Urothelium cell line (cell line): ENCODE measurements at regions not wholly inside any gene's neighbourhood (a gene's known extent, or its start where the extent isn't known, plus 50 kb on each side); places are given as distances from the start of the nearest gene placed in this dataset.

ENCODE experiments used
- DNase-seq: peaks from one replicate; pipeline ENCODE4 v3.0.0; 2011; ENCODE audit warnings: low spot score, mixed read lengths
- FAIRE-seq: peaks from 2 replicates; lab custom pipeline; 2011; peaks lifted over from hg19 to GRCh38; lab: Jason Lieb, UNC

DNA sequence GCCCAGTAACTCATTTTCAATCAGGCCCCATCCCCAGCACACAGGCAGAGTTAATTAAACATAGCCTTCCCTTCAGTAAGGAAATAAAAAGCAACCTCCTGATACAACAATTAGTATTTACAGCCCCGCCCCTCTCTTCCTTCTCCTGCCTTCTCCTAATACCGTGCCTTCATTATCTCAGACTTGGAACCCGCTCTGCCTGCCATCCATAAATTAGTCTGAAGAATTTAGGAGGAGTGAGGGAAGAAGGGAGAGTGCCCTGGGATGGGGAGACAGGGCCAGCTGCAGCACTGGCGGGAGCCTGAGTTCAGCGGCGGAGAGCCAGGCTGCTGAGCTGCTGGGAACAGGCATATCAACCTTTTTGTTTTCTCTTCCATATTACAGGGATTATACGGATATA is 172.8 kb downstream of the ACTL8 start:
- DNase-seq (no peak), FAIRE-seq (no peak)

DNA sequence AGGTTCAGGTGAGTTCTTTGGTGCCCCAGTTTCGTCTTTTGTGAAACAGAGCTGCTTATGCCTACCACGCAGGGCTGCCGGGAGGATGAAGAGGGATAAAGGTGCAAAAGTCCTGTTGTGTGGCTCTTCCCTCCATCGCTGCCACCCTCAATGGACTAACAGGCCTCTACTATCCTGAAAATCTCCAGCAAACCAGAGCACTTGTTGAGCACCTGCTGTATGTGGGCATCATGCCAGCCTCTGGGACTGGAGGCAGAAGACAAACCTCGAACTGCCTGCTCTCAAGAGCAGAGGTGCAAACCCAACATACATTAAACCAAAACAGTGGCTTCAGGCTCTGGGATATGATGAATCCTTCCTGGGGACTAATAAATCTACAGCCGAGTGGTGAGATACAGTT is 174.1 kb downstream of the ACTL8 start:
- no peak for DNase-seq
- FAIRE-seq = no peak

DNA sequence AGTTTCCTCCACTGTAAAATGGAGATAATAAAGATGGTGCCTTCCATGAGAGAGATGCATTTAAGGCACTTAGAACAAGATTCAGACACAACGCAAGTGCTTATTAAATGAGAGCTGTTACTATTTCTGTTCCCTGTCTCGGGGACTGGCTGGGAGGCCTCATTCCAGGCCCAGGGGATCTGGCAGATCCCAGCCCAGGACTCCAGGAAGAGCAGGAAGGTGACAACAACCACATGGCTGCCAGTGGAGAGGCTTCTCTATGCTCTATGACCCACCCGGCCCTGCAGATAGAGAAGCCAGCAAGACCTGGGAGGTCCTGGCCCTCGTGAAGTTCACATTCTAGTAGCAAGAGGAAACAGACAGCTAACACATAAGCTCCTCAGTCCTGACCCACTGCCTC is 175.5 kb downstream of the ACTL8 start:
- DNase-seq (no peak), FAIRE-seq (no peak)

DNA sequence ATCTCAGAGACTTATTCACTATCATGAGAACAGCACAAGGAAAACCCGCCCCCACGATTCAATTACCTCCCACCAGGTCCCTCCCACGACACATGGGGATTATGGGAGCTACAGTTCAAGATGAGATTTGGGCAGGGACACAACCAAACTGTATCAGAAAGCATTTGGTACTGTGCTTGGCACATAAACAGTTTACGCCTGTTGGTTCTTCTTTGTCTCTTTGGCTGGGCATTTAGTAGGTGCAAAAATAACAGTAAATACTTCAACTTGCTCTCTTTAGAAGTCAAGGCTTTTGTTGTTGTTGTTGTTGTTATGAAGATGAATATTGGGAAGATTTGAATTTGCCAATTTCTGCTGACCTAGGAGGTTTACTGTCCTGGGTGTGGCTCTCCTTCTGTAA is 175.4 kb upstream of the IGSF21 start:
- DNase-seq = no peak
- no peak for FAIRE-seq

DNA sequence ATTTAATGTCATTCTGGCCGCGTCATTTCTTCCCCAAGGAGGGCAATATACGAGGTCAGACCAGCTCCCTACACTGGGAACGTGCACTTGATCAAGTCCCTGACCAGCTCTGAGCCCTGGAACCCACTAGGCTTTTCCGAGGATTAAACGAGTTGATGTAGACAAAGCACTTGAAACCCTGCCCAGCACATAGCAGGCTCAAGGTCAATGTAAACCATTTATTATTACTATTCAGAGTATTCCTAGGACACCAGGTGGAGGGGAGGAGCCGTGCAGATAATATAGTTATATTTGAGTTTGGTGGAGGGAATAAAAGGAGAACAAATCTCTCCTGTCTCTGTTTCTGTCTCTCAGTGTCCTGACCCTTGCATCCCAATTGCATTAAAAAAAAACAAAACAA is 174.1 kb upstream of the IGSF21 start:
- DNase-seq = no peak
- FAIRE-seq = no peak

DNA sequence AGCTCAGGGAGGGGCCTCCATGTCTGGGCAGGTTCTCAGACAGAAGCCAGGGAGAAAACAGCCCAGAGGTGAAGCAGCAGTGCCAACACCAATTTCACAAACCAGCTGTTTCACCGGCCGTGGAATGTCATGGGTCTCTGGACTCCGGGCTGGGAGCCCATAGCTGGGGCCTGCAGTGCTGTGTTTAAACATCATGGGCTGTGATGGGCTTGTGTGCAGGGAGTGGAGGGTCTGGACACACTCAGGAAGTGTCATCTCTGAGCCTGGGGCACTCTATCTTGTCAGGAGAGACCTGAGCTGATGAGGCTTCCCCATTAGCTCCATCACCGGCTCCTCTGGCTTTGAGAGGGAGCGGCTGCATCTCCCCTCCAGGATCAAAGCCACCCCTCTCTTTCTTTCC is 173.6 kb upstream of the IGSF21 start:
- DNase-seq = no peak
- FAIRE-seq = no peak

DNA sequence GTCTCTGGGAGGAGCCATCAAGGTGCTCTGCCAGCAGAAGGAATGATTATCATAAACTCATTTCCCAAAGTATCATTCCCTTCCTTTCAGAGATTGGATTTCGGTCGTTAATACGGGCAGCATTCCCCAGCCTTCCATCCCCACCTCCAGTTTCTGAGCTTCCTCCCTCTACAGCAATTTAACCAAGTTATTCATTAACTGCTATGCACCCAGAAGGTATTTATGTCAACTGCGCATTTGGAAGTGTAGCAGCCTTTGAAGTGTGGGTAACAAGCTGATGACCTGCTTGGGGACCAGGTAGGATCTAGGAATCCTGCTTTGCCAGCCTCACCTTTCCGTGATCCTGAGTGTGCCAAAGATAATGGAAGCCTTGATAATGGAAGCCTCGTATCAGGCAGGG is 172.4 kb upstream of the IGSF21 start:
- DNase-seq (no peak), FAIRE-seq (no peak)

DNA sequence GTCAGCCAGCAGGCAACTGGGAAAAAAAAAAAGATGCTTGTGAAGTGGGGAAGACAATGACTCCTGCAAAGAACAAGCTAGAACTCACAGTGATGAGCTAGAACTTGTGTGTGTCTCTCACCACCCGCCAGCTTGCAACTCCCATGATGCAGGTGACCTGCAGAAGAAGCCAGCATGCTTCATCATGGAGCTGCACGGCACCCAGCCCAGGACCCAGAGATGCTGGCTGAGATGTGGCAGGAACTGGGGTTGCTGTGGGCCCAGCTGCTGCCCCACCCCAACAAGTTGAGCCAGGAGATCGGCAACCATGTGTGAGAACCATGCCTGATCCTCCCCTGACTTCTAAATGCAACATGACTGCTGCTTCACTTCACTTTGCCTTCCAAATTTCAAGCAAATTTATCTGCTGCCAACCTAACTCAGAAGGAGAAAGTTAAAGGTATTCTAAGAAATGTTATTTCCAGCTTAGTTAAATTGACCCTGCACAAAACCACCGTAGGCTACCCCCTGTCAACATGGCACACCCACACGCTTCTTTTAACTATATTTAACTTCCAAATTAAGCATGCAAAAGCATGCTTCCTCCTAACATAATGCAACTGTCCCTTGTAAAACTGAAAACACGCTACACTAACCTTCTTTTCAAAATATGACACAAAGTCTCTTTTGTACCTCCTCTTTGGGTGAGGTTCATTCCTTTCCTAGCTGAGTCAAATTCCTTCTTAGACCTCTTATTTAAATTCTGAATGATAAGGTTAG is 166.0 kb upstream of the IGSF21 start:
- DNase-seq = no peak
- FAIRE-seq = no peak

DNA sequence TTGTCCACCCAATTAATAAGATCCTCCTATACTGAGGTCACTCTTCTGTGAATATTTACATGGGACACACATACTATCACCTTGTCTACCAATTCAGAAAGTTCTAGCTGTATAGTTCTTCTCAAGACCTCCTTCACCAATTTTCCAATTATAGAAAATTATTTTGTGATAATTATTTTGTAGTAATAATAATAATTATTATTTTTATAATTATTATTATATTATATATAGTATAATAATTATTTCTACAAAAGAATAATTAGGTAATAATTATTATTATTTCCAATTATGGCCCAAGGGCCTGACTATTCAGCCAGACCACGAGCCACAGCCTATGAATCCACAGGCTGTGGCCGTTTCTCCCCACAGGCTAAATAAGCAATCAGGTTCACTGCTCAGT is 164.1 kb upstream of the IGSF21 start:
- DNase-seq = no peak
- FAIRE-seq = no peak

DNA sequence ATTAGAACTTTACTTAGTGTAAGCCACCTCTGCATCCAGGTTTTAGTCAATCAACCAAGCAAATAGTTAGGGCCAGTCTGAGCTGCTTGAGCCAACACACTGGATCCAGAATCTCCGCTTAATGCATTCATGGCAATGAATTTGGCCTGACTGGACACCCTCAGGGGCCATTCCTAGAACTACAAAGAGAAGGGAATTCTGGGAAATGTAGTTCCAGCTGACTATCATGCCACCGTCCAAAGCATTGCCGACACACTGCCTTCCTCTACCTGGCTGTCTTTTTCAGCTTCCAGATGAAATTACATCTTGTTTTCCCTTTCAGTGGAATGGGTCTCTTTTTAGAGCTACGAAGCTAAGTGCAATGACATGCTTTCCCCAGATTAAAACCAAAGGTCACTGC is 163.0 kb upstream of the IGSF21 start:
- FAIRE-seq = no peak
- DNase-seq = no peak

DNA sequence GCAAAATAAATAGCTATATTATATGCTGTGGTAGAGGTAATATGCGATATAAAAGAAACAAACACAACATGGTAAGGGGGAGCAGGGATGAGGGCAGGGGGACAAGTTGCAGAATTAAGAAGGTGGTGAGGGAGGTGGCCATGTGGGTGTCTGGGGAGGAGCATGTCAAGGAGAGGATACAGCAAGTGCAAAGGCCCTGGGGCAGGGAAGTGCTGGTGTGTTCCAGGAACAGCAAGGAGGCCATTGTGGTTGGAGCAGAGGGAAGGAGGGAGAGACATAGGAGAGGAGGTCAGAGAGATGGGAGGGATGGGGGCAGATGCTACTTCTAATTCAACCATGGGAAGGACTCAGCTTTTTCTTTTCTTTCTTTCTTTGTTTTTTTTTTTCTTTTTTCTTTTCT is 161.2 kb upstream of the IGSF21 start:
- FAIRE-seq (no peak), DNase-seq (no peak)

DNA sequence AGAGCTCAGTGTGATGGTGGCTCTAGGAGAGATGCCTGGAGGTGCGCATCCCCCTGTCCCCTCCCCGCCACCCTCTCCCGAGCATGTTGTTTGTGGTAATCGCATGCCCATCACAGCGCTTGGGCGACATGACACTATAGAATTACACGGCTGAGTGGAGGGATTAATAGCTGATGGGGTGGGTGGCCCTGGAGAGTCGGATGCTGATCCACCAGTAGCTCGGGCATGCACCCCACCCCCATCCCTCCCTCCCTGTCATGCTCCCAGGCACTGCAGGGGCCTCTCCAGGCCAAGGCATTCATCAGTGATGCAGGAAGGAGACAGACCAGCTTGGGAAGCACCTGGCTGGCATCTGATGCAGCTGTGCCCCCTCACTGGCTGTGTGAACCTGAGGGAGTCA is 159.0 kb upstream of the IGSF21 start:
- no peak for DNase-seq
- no peak for FAIRE-seq

DNA sequence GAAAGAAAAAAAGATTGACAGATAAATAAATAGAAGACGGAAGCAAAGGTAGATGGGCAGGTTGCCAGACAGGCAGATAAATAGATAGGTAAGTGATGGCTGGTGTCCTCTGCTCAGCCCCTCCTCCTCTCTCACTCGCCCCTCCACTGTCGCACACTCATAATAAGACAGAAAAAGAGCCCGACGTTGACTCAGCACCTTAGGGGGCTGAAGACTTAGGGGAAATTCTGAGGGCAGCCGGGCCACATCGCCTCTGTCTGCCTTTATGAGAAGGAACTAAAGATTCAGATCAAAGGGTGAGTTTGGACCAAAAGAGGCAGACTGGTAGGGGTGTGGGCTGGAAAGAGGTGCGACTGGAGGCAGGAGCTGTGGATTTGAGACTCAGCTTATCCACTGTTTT is 158.1 kb upstream of the IGSF21 start:
- DNase-seq (no peak), FAIRE-seq (no peak)

DNA sequence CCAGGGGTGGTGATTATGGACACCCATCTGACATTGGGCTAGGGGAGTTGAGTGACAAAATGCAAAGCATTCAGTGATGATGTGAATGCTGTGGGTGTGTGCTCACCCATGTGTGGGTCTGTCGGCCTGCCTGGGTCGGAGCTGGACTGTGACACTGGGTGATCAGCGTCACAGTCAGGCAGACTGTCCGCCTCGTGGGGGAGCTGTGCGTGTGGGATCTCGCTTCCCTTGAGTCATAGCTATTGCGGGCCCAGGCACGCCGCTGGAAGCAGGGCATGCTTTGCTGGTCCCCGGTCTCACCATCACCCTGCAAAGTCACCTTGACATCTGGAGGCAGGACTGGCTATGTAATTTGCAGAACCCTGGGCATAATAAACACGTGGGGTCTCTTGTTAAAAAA is 156.9 kb upstream of the IGSF21 start:
- FAIRE-seq = no peak
- DNase-seq = no peak

DNA sequence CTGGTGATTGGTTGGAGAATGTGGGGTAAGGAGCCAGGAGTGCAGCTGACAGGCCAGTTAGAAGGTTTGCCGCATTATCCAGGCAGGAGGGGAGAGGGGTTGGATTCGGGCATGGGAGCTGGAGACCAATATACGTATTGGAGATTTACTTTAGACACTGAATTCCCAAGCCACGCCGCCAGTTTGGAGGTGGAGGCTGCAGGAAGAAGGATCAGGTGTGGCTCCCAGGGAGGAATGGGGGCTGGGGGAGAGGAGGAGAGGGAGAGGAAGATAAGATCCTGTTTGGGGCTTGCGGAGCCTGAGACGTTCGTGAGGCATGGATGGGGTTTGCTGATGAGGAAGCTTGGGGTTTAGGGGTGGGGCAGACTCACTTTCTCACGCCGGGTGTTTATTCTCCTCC is 155.1 kb upstream of the IGSF21 start:
- FAIRE-seq = no peak
- no peak for DNase-seq

DNA sequence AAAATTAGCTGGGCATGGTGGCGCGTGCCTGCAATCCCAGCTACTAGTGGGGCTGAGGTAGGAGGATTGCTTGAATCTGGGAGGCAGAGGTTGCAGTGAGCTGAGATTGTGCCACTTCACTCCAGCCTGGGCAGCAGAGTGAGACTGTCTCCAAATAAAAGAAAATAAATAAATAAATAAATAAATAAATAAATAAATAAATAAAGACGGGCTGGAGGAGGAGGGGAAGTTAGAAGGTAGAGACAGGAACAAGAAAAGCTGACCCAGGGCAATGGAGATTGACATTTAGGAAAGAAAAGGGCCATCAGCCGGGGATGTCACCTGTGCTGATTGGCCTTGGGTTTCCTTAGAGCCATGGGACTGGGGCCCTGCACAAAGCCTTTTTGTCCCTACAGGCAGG is 153.7 kb upstream of the IGSF21 start:
- no peak for FAIRE-seq
- DNase-seq = no peak

DNA sequence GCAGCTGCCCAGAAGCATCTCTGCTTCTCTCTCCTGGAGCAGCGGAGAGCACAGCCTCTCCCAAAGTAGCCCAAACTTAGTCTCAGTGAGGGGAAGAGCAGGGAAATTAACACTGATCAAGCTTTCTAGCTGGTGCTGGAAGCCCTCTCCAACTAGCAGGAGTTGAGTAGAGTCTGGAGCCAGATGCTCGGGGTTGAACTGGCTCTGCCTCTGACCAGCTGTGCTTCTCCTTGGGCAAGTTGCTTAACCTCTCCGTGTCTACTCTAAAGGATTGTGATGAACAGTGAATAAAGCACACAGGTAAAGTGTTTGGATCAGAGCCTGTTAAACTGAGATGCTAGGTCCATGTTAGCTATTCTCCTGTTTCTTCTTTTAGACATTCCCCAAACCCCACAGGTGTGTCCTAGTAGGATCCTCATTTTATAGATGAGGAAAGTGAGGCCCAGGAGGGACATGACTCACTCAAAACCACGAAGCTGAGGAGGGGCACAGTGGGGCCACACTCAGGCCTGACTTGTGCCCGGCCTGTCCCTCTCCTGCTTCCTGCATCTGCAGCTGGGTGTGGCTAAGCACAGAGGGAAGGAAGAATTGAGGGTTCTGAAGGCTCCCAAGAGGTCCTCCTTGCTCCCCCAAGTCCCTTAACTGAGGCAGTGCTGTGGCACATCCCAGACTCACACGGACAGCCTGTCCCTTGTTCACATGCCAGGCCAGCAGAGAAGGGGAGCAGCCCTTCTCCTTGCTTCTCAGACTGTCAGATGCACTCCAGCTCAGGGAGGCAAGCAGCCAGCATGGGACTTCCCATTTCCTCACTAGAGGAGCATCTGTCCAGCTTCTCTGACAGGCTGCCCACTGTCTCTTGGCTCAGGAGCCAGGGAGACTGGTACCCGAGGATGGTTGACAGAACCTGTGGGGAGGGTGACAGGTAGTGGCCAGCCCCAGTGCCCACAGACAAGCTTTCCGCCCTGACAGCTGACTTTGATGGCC is 152.0 kb upstream of the IGSF21 start:
- DNase-seq (peak; percentile 41), FAIRE-seq (no peak)

DNA sequence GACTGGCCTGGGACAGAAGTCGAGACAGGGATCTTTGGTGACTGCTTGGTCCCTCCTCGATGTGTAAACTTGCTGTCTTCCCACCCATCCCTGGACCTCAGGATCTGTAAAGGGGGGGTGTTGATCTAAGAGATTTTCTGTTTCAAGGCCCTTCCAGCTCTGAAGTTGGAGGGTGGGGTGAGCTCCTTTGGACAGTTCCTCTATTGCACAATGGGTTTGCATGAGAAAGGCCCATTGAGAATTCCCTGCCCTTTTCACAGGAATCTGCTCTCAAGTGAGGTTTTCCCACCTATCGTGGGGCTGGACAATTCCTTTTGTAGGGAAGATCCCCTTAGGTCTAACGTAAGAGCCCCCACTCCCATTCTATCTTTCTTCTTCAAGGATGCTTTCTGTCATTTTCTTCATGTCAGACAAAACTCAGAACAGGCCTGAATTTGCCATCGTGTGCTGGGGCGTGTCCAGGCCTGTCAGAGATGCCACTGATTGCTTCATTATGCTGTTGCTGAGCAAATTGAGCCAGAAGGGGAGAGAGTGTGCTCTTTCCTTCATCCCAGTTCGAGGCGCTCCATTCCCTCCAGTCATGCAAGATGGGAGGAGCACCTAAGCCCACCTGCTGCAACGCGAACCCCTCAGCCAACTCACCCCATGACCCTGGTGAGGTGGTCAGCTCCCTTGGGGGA is 149.9 kb upstream of the IGSF21 start:
- no peak for DNase-seq
- no peak for FAIRE-seq

DNA sequence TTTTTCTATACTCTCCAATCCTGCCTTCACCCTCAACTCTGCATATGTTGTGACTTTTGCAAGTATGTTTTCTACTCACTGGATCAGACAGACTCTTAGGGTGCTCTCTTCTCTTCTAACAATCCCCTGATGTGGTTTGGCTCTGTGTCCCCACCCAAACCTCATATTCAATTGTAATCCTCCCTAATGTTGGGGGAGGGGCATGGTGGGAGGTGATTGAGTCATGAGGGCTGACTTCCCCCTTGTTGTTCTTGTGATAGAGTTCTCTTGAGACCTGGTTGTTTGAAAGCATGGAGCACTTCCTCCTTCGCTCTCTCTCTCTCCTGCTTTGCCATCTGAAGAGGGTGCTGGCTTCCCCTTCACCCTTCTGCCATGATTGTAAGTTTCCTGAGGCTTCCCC is 148.9 kb upstream of the IGSF21 start:
- FAIRE-seq (no peak), DNase-seq (no peak)

DNA sequence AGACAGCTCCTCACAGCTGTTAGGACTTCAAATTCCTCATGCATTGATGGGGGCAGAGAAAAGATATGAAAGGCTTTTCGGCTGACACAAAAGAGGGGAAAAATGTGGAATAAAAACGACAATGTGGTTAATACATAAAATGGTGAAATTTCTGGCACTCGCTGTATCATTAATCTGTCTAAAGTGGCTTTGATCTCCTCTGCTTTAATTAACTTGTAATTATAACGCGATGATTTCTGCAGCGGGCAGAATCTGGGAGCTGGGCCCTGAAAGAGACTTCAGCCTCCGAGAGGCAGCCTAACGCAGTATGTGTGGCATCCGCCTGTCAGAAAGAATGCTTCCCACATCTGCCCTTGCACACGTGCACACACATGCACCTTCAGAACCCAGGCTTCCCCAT is 144.1 kb upstream of the IGSF21 start:
- FAIRE-seq = no peak

DNA sequence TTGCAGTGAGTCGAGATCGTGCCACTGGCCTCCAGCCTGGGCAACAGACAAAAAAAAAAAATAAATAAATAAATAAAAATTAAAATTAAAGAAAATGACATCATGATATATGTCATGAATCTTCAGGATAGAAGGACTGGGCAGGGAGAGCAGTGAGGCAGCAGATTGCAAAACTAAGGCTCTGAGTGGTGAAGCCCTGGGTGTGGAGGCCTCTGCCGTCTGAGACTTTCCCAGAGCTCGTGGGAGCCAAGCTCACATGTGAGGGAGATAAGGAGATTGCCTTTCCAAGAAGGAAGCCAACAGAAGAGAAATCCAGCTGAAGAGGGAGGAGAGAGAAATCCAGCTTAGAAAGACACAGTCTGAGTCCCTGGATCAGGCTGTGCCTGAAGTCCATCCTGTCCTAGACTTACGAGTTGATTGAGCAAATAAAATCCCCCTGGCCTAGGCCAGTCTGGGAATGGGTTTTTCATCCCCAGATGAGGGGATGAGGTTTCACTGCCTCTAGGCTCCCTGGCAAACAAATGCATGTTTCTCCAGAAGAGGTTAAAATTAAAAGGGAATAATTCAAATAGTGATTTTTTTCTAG is 142.0 kb upstream of the IGSF21 start:
- no peak for DNase-seq
- no peak for FAIRE-seq

More for the DNA sequence above, 144.1 kb upstream of the IGSF21 start:
- DNase-seq = no peak
